Karpas-422 (cell line): ENCODE measurements at regions not wholly inside any gene's neighbourhood (a gene's known extent, or its start where the extent isn't known, plus 50 kb on each side); places are given as distances from the start of the nearest gene placed in this dataset.

Experiments
- DNase-seq: peaks from one replicate; pipeline ENCODE4 v3.0.0-alpha.2; 2015
- H2AFZ ChIP-seq: fragments of 200-600 bp; sonication (generic); 2 replicates; pipeline ENCODE4 v1.6.1; 2014; ENCODE audit warnings: antibody characterized with exemption, low read length, mixed read lengths
- H3K27ac ChIP-seq: fragments of 200-600 bp; sonication (generic); 2 replicates; pipeline ENCODE4 v1.5.1; 2014; ENCODE audit warnings: mild to moderate bottlenecking, low read length, moderate library complexity
- H3K27me3 ChIP-seq: fragments of 200-600 bp; sonication (generic); 2 replicates; pipeline ENCODE4 v1.6.1; 2014; ENCODE audit warnings: low read length, mixed read lengths
- H3K36me3 ChIP-seq: fragments of 200-600 bp; sonication (generic); 2 replicates; pipeline ENCODE4 v1.6.1; 2014; ENCODE audit warnings: low read length, mixed read lengths; ENCODE audit not compliant: insufficient read depth
- H3K4me1 ChIP-seq: fragments of 200-600 bp; sonication (generic); 2 replicates; pipeline ENCODE4 v1.6.1; 2014; ENCODE audit warnings: mild to moderate bottlenecking, low read length, mixed read lengths
- H3K4me2 ChIP-seq: fragments of 200-600 bp; sonication (generic); 2 replicates; pipeline ENCODE4 v1.6.1; 2014; ENCODE audit warnings: low read length, low read depth, mild to moderate bottlenecking; ENCODE audit not compliant: poor library complexity, severe bottlenecking
- H3K4me3 ChIP-seq: fragments of 200-600 bp; sonication (generic); 2 replicates; pipeline ENCODE4 v1.5.1; 2014; ENCODE audit warnings: mild to moderate bottlenecking, antibody characterized with exemption, low read length, mixed read lengths
- H3K79me2 ChIP-seq: fragments of 200-600 bp; sonication (generic); 2 replicates; pipeline ENCODE4 v1.6.1; 2014; ENCODE audit warnings: mild to moderate bottlenecking, low read length, mixed read lengths
- H3K9ac ChIP-seq: fragments of 200-600 bp; sonication (generic); 2 replicates; pipeline ENCODE4 v1.6.0; 2014; ENCODE audit warnings: low read length
- H3K9me2 ChIP-seq: fragments of 200-600 bp; sonication (generic), shearing (Covaris generic); replicated peaks from 2 replicates; pipeline ENCODE4 v1.6.0; 2014; ENCODE audit warnings: mild to moderate bottlenecking, low read length, moderate library complexity; ENCODE audit not compliant: insufficient read depth
- H3K9me3 ChIP-seq: fragments of 300-700, 200-600 bp; sonication (generic); 2 replicates; pipeline ENCODE4 v1.6.1; 2014; ENCODE audit warnings: low read length, mixed read lengths
- H4K20me1 ChIP-seq: fragments of 200-600 bp; sonication (generic); 2 replicates; pipeline ENCODE4 v1.6.1; 2014; ENCODE audit warnings: mild to moderate bottlenecking, antibody characterized with exemption, low read length, low read depth; ENCODE audit not compliant: insufficient read depth

DNA sequence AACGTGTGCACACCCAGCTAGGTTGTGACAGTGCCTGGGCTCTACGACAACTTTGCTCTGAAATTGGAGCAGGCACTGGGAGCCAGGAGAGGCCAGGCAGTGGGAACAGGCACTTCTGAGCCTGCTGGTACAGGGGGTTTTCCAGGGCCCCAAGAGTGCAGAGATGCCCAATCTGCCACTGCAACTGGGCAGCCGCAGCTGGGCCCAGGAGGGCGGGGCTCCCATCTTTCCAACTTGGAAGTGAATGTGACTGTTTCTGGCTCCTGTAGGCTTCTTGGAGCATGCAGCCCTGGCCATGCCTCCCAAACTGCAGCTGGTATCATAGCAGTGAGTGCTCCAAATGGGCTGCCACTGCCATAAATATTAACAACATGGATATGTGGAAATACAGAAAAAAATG, 465.1 kb upstream of the PABPC4L start:
- Histone ChIP-seq H3K9me2 (no peaks in the 10 kb centered on the region), H3K4me2 (no peak overlapping the region), H3K4me3 (no peak overlapping the region), H4K20me1 (no peaks in the 10 kb centered on the region), H3K27me3 (no peaks in the 10 kb centered on the region), H3K36me3 (no peaks in the 10 kb centered on the region), H3K9me3 (peaks cover 5% of the 10 kb centered on the region; the same call in 1 of the 2 replicates), H3K79me2 (no peaks in the 10 kb centered on the region), H3K4me1 (peaks cover 9% of the 10 kb centered on the region), H2AFZ (no peak overlapping the region), H3K27ac (no peak overlapping the region), H3K9ac (no peak overlapping the region)
- DNase-seq: no peak

DNA sequence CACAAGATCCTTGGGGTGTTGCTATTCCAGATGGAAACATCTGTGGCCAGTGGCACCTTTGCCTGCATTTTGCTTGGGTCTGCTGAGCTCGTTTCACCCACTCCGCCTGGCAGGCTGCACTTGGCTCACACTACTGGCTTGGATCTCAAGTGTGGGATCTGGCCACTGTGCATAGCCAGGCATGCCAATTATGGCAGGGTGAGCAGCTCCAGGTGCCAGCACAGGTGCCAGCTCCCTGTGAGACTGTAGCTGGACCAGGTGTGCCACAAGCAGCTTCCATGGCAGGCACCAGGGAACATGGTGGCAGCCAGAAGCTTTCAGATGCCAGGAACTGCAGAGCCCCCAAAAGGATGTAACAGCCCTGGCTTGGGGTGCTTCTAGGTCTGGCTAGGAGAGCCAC, 463.8 kb upstream of the PABPC4L start:
- no peaks in the 10 kb centered on the region for H3K9me2 ChIP-seq
- no peak overlapping the region for H3K4me3 ChIP-seq
- H3K36me3 ChIP-seq: no peaks in the 10 kb centered on the region
- no peaks in the 10 kb centered on the region for H4K20me1 ChIP-seq
- H2AFZ ChIP-seq: no peak overlapping the region
- H3K27me3 ChIP-seq: no peaks in the 10 kb centered on the region
- peaks cover 5% of the 10 kb centered on the region; the same call in 1 of the 2 replicates for H3K9me3 ChIP-seq
- DNase-seq: no peak
- H3K9ac ChIP-seq: no peak overlapping the region
- H3K4me2 ChIP-seq: no peak overlapping the region
- no peak overlapping the region for H3K27ac ChIP-seq
- H3K4me1 ChIP-seq: peaks cover 9% of the 10 kb centered on the region
- no peaks in the 10 kb centered on the region for H3K79me2 ChIP-seq

DNA sequence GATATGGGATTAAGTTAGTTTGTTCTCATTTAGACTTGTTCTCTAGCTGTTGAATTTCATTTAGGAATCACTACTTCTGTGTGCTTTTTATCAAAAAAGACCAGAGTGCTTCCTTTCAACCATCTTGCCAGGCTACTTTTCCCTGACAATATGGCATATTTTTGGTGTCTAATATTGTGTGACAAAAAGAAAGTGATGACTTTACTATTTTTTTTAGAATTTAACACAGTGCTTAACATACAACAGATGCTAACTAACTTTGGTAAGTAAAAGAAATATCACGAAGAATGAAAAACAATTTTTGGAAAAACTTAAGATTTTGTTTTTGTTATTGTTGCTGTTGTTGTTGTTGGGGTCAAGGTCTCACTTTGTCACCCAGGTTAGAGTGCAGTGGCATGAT, 462.2 kb upstream of the PABPC4L start:
- H3K4me1 ChIP-seq: peaks cover 9% of the 10 kb centered on the region
- H3K27ac ChIP-seq: no peak overlapping the region
- peaks cover 5% of the 10 kb centered on the region; the same call in 1 of the 2 replicates for H3K9me3 ChIP-seq
- no peaks in the 10 kb centered on the region for H3K79me2 ChIP-seq
- H3K9ac ChIP-seq: no peak overlapping the region
- no peak for DNase-seq
- no peaks in the 10 kb centered on the region for H3K9me2 ChIP-seq
- H4K20me1 ChIP-seq: no peaks in the 10 kb centered on the region
- H3K36me3 ChIP-seq: no peaks in the 10 kb centered on the region
- no peak overlapping the region for H3K4me3 ChIP-seq
- H3K27me3 ChIP-seq: no peaks in the 10 kb centered on the region
- H2AFZ ChIP-seq: no peak overlapping the region
- H3K4me2 ChIP-seq: no peak overlapping the region

DNA sequence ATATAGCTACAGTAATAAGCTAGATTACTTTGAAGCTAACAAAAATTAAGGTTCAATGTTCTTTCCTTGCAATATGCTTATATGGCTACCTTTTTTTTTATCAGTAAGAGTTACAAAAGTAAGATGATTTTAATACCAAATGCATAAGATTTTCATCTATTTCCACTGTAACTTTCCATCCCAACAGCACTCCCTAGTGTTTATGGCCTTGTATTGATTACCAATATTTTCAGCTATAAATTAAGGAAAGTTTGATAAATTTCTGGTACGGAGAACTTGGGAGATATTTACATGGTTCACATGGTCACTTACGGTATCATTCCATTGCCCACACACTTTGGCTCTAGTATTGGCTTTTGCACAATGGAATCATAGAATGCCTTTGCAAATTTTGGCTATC, 448.9 kb upstream of the PABPC4L start:
- Histone ChIP-seq H2AFZ (no peak overlapping the region), H3K9ac (no peak overlapping the region), H3K4me2 (no peak overlapping the region), H4K20me1 (no peaks in the 10 kb centered on the region), H3K36me3 (no peaks in the 10 kb centered on the region), H3K4me3 (no peak overlapping the region), H3K4me1 (no peaks in the 10 kb centered on the region), H3K27ac (no peak overlapping the region), H3K9me2 (no peaks in the 10 kb centered on the region), H3K27me3 (no peaks in the 10 kb centered on the region), H3K79me2 (no peaks in the 10 kb centered on the region), H3K9me3 (peaks cover 4% of the 10 kb centered on the region; the same call in 1 of the 2 replicates)
- DNase-seq: no peak

DNA sequence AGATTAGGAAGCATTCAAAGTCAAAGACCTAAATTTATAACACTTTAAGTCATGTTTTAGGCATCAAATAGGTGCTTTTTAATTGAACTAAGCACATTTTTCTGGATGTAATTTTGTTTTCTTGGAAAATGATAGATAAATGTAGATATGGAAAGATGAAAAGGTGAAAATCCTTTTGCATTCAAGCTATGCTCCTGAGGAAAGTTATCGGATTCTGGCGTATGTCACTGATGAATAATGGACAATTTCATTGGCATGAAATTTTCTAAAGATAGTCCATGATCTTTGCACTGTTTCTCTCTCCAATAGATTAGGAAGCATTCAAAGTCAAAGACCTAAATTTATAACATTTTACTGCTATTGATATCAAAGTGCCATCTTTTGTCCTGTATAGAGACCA, 444.2 kb upstream of the PABPC4L start:
- H3K4me1 ChIP-seq: no peaks in the 10 kb centered on the region
- no peak overlapping the region for H3K27ac ChIP-seq
- H3K9me2 ChIP-seq: no peaks in the 10 kb centered on the region
- H4K20me1 ChIP-seq: no peaks in the 10 kb centered on the region
- no peak for DNase-seq
- H3K79me2 ChIP-seq: no peaks in the 10 kb centered on the region
- peaks cover 4% of the 10 kb centered on the region; the same call in 1 of the 2 replicates for H3K9me3 ChIP-seq
- no peak overlapping the region for H3K9ac ChIP-seq
- H3K4me3 ChIP-seq: no peak overlapping the region
- H3K36me3 ChIP-seq: no peaks in the 10 kb centered on the region
- no peaks in the 10 kb centered on the region for H3K27me3 ChIP-seq
- no peak overlapping the region for H3K4me2 ChIP-seq
- H2AFZ ChIP-seq: no peak overlapping the region

DNA sequence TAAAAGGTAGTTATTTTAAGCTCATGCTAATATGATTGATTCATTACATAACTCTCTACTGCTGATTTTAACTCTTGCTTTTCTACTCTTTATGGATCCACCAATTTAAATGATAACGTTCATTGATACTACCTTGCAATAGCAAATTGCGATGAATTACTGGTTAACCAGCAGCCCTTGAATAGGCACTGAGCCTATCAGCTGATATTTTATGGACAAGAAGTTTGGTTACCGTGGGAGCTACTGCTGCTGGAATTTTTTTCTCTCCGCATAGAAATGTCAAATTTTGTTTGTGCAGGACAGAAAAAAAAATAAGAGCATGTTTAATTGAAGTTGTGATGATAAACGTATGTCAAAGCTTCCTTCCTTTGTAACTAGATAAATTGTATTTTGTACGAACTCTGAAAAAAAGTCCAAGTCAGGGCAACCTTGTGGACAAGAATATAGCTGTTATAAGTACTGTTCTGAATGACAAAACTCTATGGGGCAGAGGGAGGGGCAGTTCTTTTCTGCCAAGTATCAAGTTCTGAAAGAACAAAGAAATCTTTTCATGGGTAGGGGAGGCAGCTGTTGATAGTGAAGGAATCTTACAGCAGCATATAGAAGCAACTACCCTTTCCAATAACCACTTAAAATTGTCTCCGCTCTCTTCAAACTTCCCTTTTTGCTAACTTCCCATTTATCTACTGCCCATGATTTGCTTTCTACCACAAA, 434.9 kb upstream of the PABPC4L start:
- Histone ChIP-seq H2AFZ (no peak overlapping the region), H3K27me3 (no peaks in the 10 kb centered on the region), H4K20me1 (no peaks in the 10 kb centered on the region)

DNA sequence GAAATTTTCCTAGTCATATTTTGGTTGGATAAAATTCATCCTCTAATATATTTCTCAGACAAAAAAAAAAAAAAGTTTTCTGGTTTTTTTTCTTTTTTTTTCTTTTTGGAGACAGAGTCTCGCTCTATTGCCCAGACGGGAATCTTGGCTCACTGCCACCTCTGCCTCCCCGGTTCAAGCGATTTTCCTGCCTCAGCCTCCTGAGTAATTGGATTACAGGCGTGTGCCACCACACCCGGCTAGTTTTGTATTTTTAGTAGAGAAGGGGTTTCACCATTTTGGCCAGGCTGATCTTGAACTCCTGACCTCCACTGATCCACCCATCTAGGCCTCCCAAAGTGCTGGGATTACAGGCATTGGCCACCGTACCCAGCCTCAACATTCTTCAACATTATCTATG, 432.7 kb upstream of the PABPC4L start:
- no peak overlapping the region for H2AFZ ChIP-seq
- H3K9me3 ChIP-seq: no peaks in the 10 kb centered on the region
- H3K79me2 ChIP-seq: no peaks in the 10 kb centered on the region
- no peak overlapping the region for H3K4me2 ChIP-seq
- H3K4me3 ChIP-seq: no peak overlapping the region
- H3K4me1 ChIP-seq: peaks cover 9% of the 10 kb centered on the region
- no peaks in the 10 kb centered on the region for H3K9me2 ChIP-seq
- H3K27me3 ChIP-seq: no peaks in the 10 kb centered on the region
- no peaks in the 10 kb centered on the region for H4K20me1 ChIP-seq
- H3K27ac ChIP-seq: no peak overlapping the region
- DNase-seq: no peak
- H3K36me3 ChIP-seq: no peaks in the 10 kb centered on the region
- H3K9ac ChIP-seq: no peak overlapping the region

More for the DNA sequence above, 434.9 kb upstream of the PABPC4L start:
- Histone ChIP-seq H3K4me3 (no peak overlapping the region), H3K9me3 (no peaks in the 10 kb centered on the region), H3K9me2 (no peaks in the 10 kb centered on the region), H3K4me1 (peaks cover 9% of the 10 kb centered on the region), H3K79me2 (no peaks in the 10 kb centered on the region), H3K36me3 (no peaks in the 10 kb centered on the region), H3K27ac (peak overlapping the region; percentile 45; the same call in 1 of the 2 replicates), H3K4me2 (peak overlapping the region; percentile 17), H3K9ac (no peak overlapping the region)
- no peak for DNase-seq

DNA sequence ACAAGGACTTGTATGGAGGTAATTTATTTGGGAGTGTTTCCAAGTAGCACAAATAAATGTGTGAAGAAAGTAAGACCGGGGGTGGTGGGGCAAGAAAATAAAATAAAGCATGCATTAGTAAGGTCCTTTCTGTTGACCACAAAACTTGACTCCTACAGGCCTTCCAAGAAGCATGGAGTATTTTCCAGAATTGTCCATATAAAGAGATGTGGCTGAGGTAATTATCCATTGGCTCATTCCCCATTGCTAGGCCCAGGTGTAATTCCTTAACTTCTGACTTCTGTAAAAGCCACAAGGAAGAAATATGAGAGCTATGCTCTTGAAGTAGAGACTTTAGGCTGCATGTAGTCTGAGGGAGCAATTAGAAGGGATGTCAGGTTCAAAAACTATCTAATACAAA, 430.5 kb upstream of the PABPC4L start:
- Histone ChIP-seq H3K9me2 (no peaks in the 10 kb centered on the region), H2AFZ (0 out of 2 replicates have a peak overlapping the region, but pooled peaks have one; percentile 12), H3K36me3 (no peaks in the 10 kb centered on the region), H3K9me3 (no peaks in the 10 kb centered on the region), H3K27me3 (no peaks in the 10 kb centered on the region), H3K4me1 (peaks cover 9% of the 10 kb centered on the region), H3K9ac (no peak overlapping the region), H4K20me1 (no peaks in the 10 kb centered on the region), H3K79me2 (no peaks in the 10 kb centered on the region), H3K4me2 (no peak overlapping the region), H3K4me3 (no peak overlapping the region), H3K27ac (no peak overlapping the region)
- DNase-seq: no peak
